Right lobe of liver (tissue), 6 donors: ENCODE measurements at regions not wholly inside any gene's neighbourhood (a gene's known extent, or its start where the extent isn't known, plus 50 kb on each side); places are given as distances from the start of the nearest gene placed in this dataset.

Source experiments
- ATAC-seq, 4 donors: fragments of 200-7000 bp; cut with Tn5 transposase; one replicate each; pipeline ENCODE4 v1.9.1; 2020; ENCODE audit warnings: mild to moderate bottlenecking in 4 of 4, moderate library complexity in 4 of 4
- DNase-seq, 3 donors: peaks; one replicate each; pipeline ENCODE4 v3.0.0-alpha.2; 2020
- H3K27ac ChIP-seq, 3 donors: fragments of 200-600 bp; one replicate each; pipeline ENCODE4 v1.8.0; 2022
- H3K27me3 ChIP-seq, 2 donors: fragments of 200-600 bp; one replicate each; pipeline ENCODE4 v1.8.0; 2022
- H3K36me3 ChIP-seq, 4 donors: fragments of 200-600 bp; sonication (generic) in 1 of 4; one replicate each; pipeline versions ENCODE4 v1.5.1 to v1.8.0; 2017 to 2022; ENCODE audit warnings: control low read depth in 1 of 4
- H3K4me1 ChIP-seq, 4 donors: fragments of 200-600 bp; sonication (generic) in 1 of 4; one replicate each; pipeline versions ENCODE4 v1.5.1 to v1.8.0; 2017 to 2022; ENCODE audit warnings: control low read depth in 1 of 4
- H3K4me3 ChIP-seq, 3 donors: fragments of 200-600 bp; one replicate each; pipeline ENCODE4 v1.8.0; 2022
- H3K9me3 ChIP-seq, 4 donors: fragments of 200-600 bp; sonication (generic) in 1 of 4; one replicate each; pipeline versions ENCODE4 v1.5.1 to v1.8.0; 2017 to 2022; ENCODE audit warnings: control low read depth in 1 of 4
- POLR2A ChIP-seq: fragments of 450-650 bp; IDR thresholded peaks from one replicate; pipeline ENCODE4 v1.6.1; 2017; ENCODE audit warnings: antibody characterized with exemption, mild to moderate bottlenecking
- WGBS: methylation state at CpG from one replicate; pipeline ENCODE4 v1.1.6; 2018; ENCODE audit warnings: low coverage, low lambda C conversion rate; ENCODE audit not compliant: insufficient coverage; ENCODE audit errors: missing lambda C conversion rate; 5-methylcytosine and 5-hydroxymethylcytosine counted together
- intact Hi-C, 2 donors: fragments of 100-400 bp; cut with DNase I; formaldehyde crosslinking; loops; one replicate each; pipeline versions ENCODE4 v1.11.2 to v1.14.1; 2022
- TF ChIP-seq, protein P1 (sequence below), 4 donors: fragments of 200-600 bp in 3 of 4; fragments of 450-650 bp in 1 of 4; IDR thresholded peaks; one replicate each; pipeline versions ENCODE4 v1.5.1 to v1.8.0; 2016 to 2022; ENCODE audit warnings: antibody characterized with exemption in 4 of 4, mild to moderate bottlenecking in 2 of 4
- donor health status: DM: no; HTN: yes; CAD: no.
- donor health status: DM: no; HTN: no; CAD: no.
- donor health status: DM: no; HTN: no; CAD: no.
- donor health status: DM: no; HTN: yes; CAD: no.
- donor health status: DM: no; HTN: yes; CAD: no.

DNA sequence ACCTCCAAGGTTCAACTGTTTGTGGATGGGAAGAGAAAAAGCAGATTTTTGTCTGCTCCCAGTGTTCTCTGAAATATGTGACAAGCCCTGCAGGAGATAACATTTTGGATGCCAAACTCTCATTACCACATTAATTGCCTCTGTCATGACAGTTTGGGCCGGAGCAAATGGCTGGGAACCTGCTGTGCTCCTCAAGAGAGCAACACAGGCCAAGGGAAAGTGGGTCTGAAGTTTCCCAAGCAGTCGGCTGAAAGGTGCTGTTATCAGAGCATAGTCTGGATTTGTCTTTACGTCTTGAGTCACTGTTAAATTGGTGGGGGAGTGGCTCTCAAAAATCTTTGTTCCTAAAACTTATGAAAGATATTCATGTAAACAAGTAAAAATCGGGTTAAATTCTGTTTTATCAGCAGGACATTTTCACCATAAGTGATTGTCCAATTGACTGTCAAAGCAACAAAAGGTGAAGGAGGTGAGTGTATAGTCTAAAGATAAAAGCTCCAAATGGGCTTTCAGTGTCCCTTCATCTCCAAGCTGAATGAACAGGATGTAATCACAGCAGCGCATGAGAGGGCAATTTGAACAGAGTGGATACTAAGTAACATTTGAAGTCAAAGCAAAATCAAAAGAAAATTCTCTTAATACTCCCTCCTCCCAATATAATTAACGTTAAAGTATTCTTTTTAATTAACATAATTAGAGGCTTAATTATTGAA lies 844.8 kb downstream of the PCDH17 start:
- 65% methylated on average over 6 of the region's 6 CpGs for WGBS
- ATAC-seq = no peak

DNA sequence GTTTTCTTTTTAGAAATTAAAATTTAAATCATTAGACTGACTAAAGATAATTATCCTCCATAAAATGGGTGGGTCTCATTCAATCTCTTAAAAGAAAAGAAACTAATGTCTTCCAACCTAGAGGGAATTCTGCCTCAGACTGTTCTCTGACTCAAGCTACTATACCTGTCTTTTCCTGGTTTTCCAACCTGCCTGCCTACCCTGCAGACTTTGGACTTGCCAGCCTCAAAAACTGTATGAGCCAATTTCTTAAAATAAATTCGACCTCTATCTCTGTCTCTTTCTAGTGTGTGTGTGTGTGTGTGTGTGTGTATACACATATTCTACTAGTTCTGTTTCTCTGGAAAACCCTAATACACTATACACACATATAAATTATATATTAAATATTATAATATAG lies 847.3 kb downstream of the PCDH17 start:
- TF ChIP-seq, protein P1, sequence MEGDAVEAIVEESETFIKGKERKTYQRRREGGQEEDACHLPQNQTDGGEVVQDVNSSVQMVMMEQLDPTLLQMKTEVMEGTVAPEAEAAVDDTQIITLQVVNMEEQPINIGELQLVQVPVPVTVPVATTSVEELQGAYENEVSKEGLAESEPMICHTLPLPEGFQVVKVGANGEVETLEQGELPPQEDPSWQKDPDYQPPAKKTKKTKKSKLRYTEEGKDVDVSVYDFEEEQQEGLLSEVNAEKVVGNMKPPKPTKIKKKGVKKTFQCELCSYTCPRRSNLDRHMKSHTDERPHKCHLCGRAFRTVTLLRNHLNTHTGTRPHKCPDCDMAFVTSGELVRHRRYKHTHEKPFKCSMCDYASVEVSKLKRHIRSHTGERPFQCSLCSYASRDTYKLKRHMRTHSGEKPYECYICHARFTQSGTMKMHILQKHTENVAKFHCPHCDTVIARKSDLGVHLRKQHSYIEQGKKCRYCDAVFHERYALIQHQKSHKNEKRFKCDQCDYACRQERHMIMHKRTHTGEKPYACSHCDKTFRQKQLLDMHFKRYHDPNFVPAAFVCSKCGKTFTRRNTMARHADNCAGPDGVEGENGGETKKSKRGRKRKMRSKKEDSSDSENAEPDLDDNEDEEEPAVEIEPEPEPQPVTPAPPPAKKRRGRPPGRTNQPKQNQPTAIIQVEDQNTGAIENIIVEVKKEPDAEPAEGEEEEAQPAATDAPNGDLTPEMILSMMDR (IDR thresholded peaks at IDR 0.05) = no peak
- no peak for TF ChIP-seq POLR2A
- Histone ChIP-seq H3K27me3 (no peaks in the 10 kb centered on the region), H3K9me3 (no peaks in the 10 kb centered on the region), H3K27ac (no peak overlapping the region), H3K4me3 (no peak overlapping the region), H3K4me1 (no peaks in the 10 kb centered on the region), H3K36me3 (no peaks in the 10 kb centered on the region)
- intact Hi-C loops = no loop called here
- DNase-seq = peak in 1 of 3 donors; percentile 51
- ATAC-seq = peak; percentile 90 to 96 (median 92)
- 10% methylated on average over 1 of the region's 1 CpG for WGBS

More for the DNA sequence above, 844.8 kb downstream of the PCDH17 start:
- no peaks in the 10 kb centered on the region for H3K9me3 ChIP-seq
- no peak for DNase-seq
- intact Hi-C loops = no loop called here
- H3K36me3 ChIP-seq = no peaks in the 10 kb centered on the region
- H3K4me3 ChIP-seq = no peak overlapping the region
- TF ChIP-seq, protein P1 (IDR thresholded peaks at IDR 0.05) = no peak
- TF ChIP-seq POLR2A = no peak
- H3K27ac ChIP-seq = no peak overlapping the region
- no peaks in the 10 kb centered on the region for H3K27me3 ChIP-seq
- H3K4me1 ChIP-seq = no peaks in the 10 kb centered on the region

DNA sequence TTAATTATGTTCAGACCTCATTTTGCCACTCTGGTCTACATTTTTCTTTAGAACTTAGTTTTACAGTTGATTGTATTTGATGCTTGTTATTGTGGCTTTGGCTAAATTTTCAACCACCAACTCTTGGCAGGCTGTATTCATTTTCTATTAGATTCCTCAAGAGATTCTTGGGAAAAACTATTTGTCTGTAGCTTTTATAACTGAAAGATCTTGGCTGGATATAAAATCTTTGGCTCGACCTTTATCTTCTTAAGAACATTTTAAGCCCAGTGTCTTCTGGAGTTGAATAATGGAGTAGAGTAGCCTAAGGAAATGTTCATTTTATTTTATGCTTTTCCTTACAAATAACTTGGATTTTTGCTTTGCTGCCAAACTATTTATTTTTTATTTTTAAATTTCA lies 848.5 kb downstream of the PCDH17 start:
- 77% methylated on average over 1 of the region's 1 CpG for WGBS
- H3K27me3 ChIP-seq = no peaks in the 10 kb centered on the region
- TF ChIP-seq POLR2A = no peak
- TF ChIP-seq, protein P1 (IDR thresholded peaks at IDR 0.05) = no peak
- no peak overlapping the region for H3K27ac ChIP-seq
- no peak for ATAC-seq
- H3K4me1 ChIP-seq = no peaks in the 10 kb centered on the region
- H3K9me3 ChIP-seq = no peaks in the 10 kb centered on the region
- H3K36me3 ChIP-seq = no peaks in the 10 kb centered on the region
- DNase-seq = no peak
- intact Hi-C loops = no loop called here
- H3K4me3 ChIP-seq = no peak overlapping the region

DNA sequence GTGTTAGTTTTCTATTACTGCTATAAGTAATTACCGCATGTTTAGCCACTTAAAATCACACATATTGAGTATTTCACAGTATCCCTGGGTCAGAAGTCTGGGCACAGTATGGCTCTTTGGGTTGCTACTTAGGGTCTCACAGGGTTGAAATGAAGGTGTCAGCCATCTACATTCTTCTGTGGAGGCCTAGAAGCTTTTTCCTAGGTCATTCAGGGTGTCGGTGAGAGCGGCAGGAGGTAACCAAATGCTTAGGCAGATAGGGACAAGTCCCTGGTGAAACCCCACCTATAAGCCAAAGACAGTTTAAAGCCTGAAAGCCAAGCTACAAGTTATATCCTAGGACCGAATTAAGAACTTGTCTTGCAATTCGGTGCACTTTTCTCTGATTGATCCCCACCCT lies 856.7 kb downstream of the PCDH17 start:
- Histone ChIP-seq H3K27me3 (no peaks in the 10 kb centered on the region), H3K27ac (no peak overlapping the region), H3K9me3 (no peaks in the 10 kb centered on the region), H3K4me1 (no peaks in the 10 kb centered on the region), H3K36me3 (no peaks in the 10 kb centered on the region), H3K4me3 (no peak overlapping the region)
- DNase-seq (no peak), ATAC-seq (no peak)
- intact Hi-C loops = no loop called here
- 80% methylated on average over 5 of the region's 5 CpGs for WGBS
- TF ChIP-seq, protein P1 (IDR thresholded peaks at IDR 0.05) = no peak
- no peak for TF ChIP-seq POLR2A
